ENCODE measurements at regions not wholly inside any gene's neighbourhood (a gene's known extent, or its start where the extent isn't known, plus 50 kb on each side); places are given as distances from the start of the nearest gene placed in this dataset.
"Not testable (repeated sequence)": the region's sequence is repeated elsewhere in the genome, so short reads cannot be mapped to it uniquely, and the experiment has no call there.

- WGBS (ENCODE audit: insufficient coverage, insufficient read length): no CpG with 5 or more reads among the region's 5 CpGs
- H3K36me3 ChIP-seq (ENCODE audit: control insufficient read depth, insufficient read depth, low read length): no peaks in the 10 kb centered on the region
- H3K4me1 ChIP-seq (ENCODE audit: control insufficient read depth, insufficient read depth, low read length): no peaks in the 10 kb centered on the region
These were observed 238.3 kb downstream of the TDRD15 start for GRCh38 chr2:21361957-21362486.

GRCh38 chr2:21363364-21363763 is 239.6 kb downstream of the TDRD15 start:
- no peak overlapping the region for H3K27ac ChIP-seq (ENCODE audit: low read length)
- no peak for DNase-seq (ENCODE audit: low read depth, low spot score)
- no peaks in the 10 kb centered on the region for H3K27me3 ChIP-seq (ENCODE audit: control insufficient read depth, insufficient read depth, low read length)
- no peaks in the 10 kb centered on the region for H3K36me3 ChIP-seq (ENCODE audit: control insufficient read depth, insufficient read depth, low read length)
- WGBS (ENCODE audit: insufficient coverage, insufficient read length): no CpG with 5 or more reads among the region's 3 CpGs
- no peaks in the 10 kb centered on the region for H3K9me3 ChIP-seq (ENCODE audit: control insufficient read depth, insufficient read depth, low read length)
- H3K4me3 ChIP-seq (ENCODE audit: low read length): no peak overlapping the region
- no peaks in the 10 kb centered on the region for H3K4me1 ChIP-seq (ENCODE audit: control insufficient read depth, insufficient read depth, low read length)

More at GRCh38 chr2:21361957-21362486, 238.3 kb downstream of the TDRD15 start:
- Histone ChIP-seq H3K27me3 (ENCODE audit: control insufficient read depth, insufficient read depth, low read length) (no peaks in the 10 kb centered on the region), H3K27ac (ENCODE audit: low read length) (no peak overlapping the region), H3K9me3 (ENCODE audit: control insufficient read depth, insufficient read depth, low read length) (no peaks in the 10 kb centered on the region), H3K4me3 (ENCODE audit: low read length) (no peak overlapping the region)
- DNase-seq (ENCODE audit: low read depth, low spot score): no peak

- Histone ChIP-seq H3K27me3 (ENCODE audit: control insufficient read depth, insufficient read depth, low read length) (no peaks in the 10 kb centered on the region), H3K9me3 (ENCODE audit: control insufficient read depth, insufficient read depth, low read length) (no peaks in the 10 kb centered on the region), H3K4me3 (ENCODE audit: low read length) (no peak overlapping the region), H3K36me3 (ENCODE audit: control insufficient read depth, insufficient read depth, low read length) (no peaks in the 10 kb centered on the region), H3K4me1 (ENCODE audit: control insufficient read depth, insufficient read depth, low read length) (no peaks in the 10 kb centered on the region), H3K27ac (ENCODE audit: low read length) (no peak overlapping the region)
- no peak for DNase-seq (ENCODE audit: low read depth, low spot score)
- no CpG with 5 or more reads among the region's 3 CpGs for WGBS (ENCODE audit: insufficient coverage, insufficient read length)
These were observed 243.7 kb downstream of the TDRD15 start for GRCh38 chr2:21367421-21367820.

GRCh38 chr2:21369787-21370186 is 246.0 kb downstream of the TDRD15 start:
- WGBS (ENCODE audit: insufficient coverage, insufficient read length): 100% methylated on average over 1 of the region's 2 CpGs
- no peak overlapping the region for H3K4me3 ChIP-seq (ENCODE audit: low read length)
- H3K36me3 ChIP-seq (ENCODE audit: control insufficient read depth, insufficient read depth, low read length): no peaks in the 10 kb centered on the region
- no peak overlapping the region for H3K27ac ChIP-seq (ENCODE audit: low read length)
- no peaks in the 10 kb centered on the region for H3K4me1 ChIP-seq (ENCODE audit: control insufficient read depth, insufficient read depth, low read length)
- no peaks in the 10 kb centered on the region for H3K27me3 ChIP-seq (ENCODE audit: control insufficient read depth, insufficient read depth, low read length)
- no peaks in the 10 kb centered on the region for H3K9me3 ChIP-seq (ENCODE audit: control insufficient read depth, insufficient read depth, low read length)
- no peak for DNase-seq (ENCODE audit: low read depth, low spot score)

- Histone ChIP-seq H3K4me3 (ENCODE audit: low read length) (no peak overlapping the region), H3K36me3 (ENCODE audit: control insufficient read depth, insufficient read depth, low read length) (no peaks in the 10 kb centered on the region), H3K4me1 (ENCODE audit: control insufficient read depth, insufficient read depth, low read length) (no peaks in the 10 kb centered on the region), H3K27me3 (ENCODE audit: control insufficient read depth, insufficient read depth, low read length) (no peaks in the 10 kb centered on the region), H3K27ac (ENCODE audit: low read length) (no peak overlapping the region), H3K9me3 (ENCODE audit: control insufficient read depth, insufficient read depth, low read length) (no peaks in the 10 kb centered on the region)
- WGBS (ENCODE audit: insufficient coverage, insufficient read length): 100% methylated on average over 1 of the region's 5 CpGs
- DNase-seq (ENCODE audit: low read depth, low spot score): no peak
These were observed 247.8 kb downstream of the TDRD15 start for GRCh38 chr2:21371499-21372003.

GRCh38 chr2:21372654-21373053 is 248.9 kb downstream of the TDRD15 start:
- H3K36me3 ChIP-seq (ENCODE audit: control insufficient read depth, insufficient read depth, low read length): no peaks in the 10 kb centered on the region
- H3K27ac ChIP-seq (ENCODE audit: low read length): no peak overlapping the region
- WGBS (ENCODE audit: insufficient coverage, insufficient read length): no CpG with 5 or more reads among the region's 2 CpGs
- H3K4me1 ChIP-seq (ENCODE audit: control insufficient read depth, insufficient read depth, low read length): no peaks in the 10 kb centered on the region
- H3K27me3 ChIP-seq (ENCODE audit: control insufficient read depth, insufficient read depth, low read length): no peaks in the 10 kb centered on the region
- no peak overlapping the region for H3K4me3 ChIP-seq (ENCODE audit: low read length)
- DNase-seq (ENCODE audit: low read depth, low spot score): peak; percentile 43
- no peaks in the 10 kb centered on the region for H3K9me3 ChIP-seq (ENCODE audit: control insufficient read depth, insufficient read depth, low read length)

- Histone ChIP-seq H3K27ac (ENCODE audit: low read length) (no peak overlapping the region), H3K27me3 (ENCODE audit: control insufficient read depth, insufficient read depth, low read length) (no peaks in the 10 kb centered on the region), H3K4me1 (ENCODE audit: control insufficient read depth, insufficient read depth, low read length) (no peaks in the 10 kb centered on the region), H3K36me3 (ENCODE audit: control insufficient read depth, insufficient read depth, low read length) (no peaks in the 10 kb centered on the region), H3K4me3 (ENCODE audit: low read length) (no peak overlapping the region), H3K9me3 (ENCODE audit: control insufficient read depth, insufficient read depth, low read length) (no peaks in the 10 kb centered on the region)
- WGBS (ENCODE audit: insufficient coverage, insufficient read length): no CpG with 5 or more reads among the region's 3 CpGs
- DNase-seq (ENCODE audit: low read depth, low spot score): no peak
These were observed 253.1 kb downstream of the TDRD15 start for GRCh38 chr2:21376864-21377263.

GRCh38 chr2:21379140-21379539 is 255.4 kb downstream of the TDRD15 start:
- H3K27me3 ChIP-seq (ENCODE audit: control insufficient read depth, insufficient read depth, low read length): no peaks in the 10 kb centered on the region
- no peaks in the 10 kb centered on the region for H3K4me1 ChIP-seq (ENCODE audit: control insufficient read depth, insufficient read depth, low read length)
- H3K4me3 ChIP-seq (ENCODE audit: low read length): no peak overlapping the region
- no peaks in the 10 kb centered on the region for H3K36me3 ChIP-seq (ENCODE audit: control insufficient read depth, insufficient read depth, low read length)
- DNase-seq (ENCODE audit: low read depth, low spot score): no peak
- no peak overlapping the region for H3K27ac ChIP-seq (ENCODE audit: low read length)
- H3K9me3 ChIP-seq (ENCODE audit: control insufficient read depth, insufficient read depth, low read length): no peaks in the 10 kb centered on the region
- no CpG with 5 or more reads among the region's 2 CpGs for whole genome bisulfite sequencing (ENCODE audit: insufficient coverage, insufficient read length)

GRCh38 chr2:21379668-21380067 is 255.9 kb downstream of the TDRD15 start:
- H3K4me3 ChIP-seq (ENCODE audit: low read length); DNase-seq (ENCODE audit: low read depth, low spot score); H3K9me3 ChIP-seq (ENCODE audit: control insufficient read depth, insufficient read depth, low read length); H3K27ac ChIP-seq (ENCODE audit: low read length); H3K4me1 ChIP-seq (ENCODE audit: control insufficient read depth, insufficient read depth, low read length); H3K36me3 ChIP-seq (ENCODE audit: control insufficient read depth, insufficient read depth, low read length); H3K27me3 ChIP-seq (ENCODE audit: control insufficient read depth, insufficient read depth, low read length): not testable (repeated sequence)
- WGBS (ENCODE audit: insufficient coverage, insufficient read length): no CpG with 5 or more reads among the region's 2 CpGs

GRCh38 chr2:21381421-21381820 is 257.7 kb downstream of the TDRD15 start:
- Histone ChIP-seq H3K4me3 (ENCODE audit: low read length) (no peak overlapping the region), H3K36me3 (ENCODE audit: control insufficient read depth, insufficient read depth, low read length) (no peaks in the 10 kb centered on the region), H3K4me1 (ENCODE audit: control insufficient read depth, insufficient read depth, low read length) (no peaks in the 10 kb centered on the region), H3K9me3 (ENCODE audit: control insufficient read depth, insufficient read depth, low read length) (no peaks in the 10 kb centered on the region), H3K27me3 (ENCODE audit: control insufficient read depth, insufficient read depth, low read length) (no peaks in the 10 kb centered on the region), H3K27ac (ENCODE audit: low read length) (no peak overlapping the region)
- no CpG with 5 or more reads among the region's 4 CpGs for WGBS (ENCODE audit: insufficient coverage, insufficient read length)
- no peak for DNase-seq (ENCODE audit: low read depth, low spot score)

Measured in iPS DF 6.9 (cell line).